Upper lobe of left lung (tissue), 4 donors: ENCODE measurements at regions not wholly inside any gene's neighbourhood (a gene's known extent, or its start where the extent isn't known, plus 50 kb on each side); places are given as distances from the start of the nearest gene placed in this dataset.

Source experiments
- CTCF ChIP-seq, 6 experiments: fragments of 450-650 bp in 4 of 6; fragments of 200-600 bp in 2 of 6; sonication (generic) in 2 of 6; IDR thresholded peaks; one replicate each; pipeline ENCODE4 v1.5.1; 2016 to 2019; ENCODE audit warnings: antibody characterized with exemption in 6 of 6
- POLR2A ChIP-seq, 4 donors: fragments of 450-650 bp; IDR thresholded peaks; one replicate each; pipeline ENCODE4 v1.5.1; 2016 to 2017; ENCODE audit warnings: antibody characterized with exemption in 4 of 4, mild to moderate bottlenecking in 2 of 4
- POLR2AphosphoS5 ChIP-seq, 2 donors: sonication (generic); formaldehyde crosslinking; IDR thresholded peaks; one replicate each; pipeline ENCODE4 v1.5.1; 2017; ENCODE audit warnings: antibody characterized with exemption in 2 of 2

GRCh38 chr22:48566741-48567140 lies 1260.9 kb downstream of the BRD1 start:
- TF ChIP-seq POLR2AphosphoS5 (IDR thresholded peaks at IDR 0.05) (no peak), CTCF (IDR thresholded peaks at IDR 0.05) (no peak), POLR2A (IDR thresholded peaks at IDR 0.05) (no peak)
